GM12878 (cell line): ENCODE measurements at regions not wholly inside any gene's neighbourhood (a gene's known extent, or its start where the extent isn't known, plus 50 kb on each side); places are given as distances from the start of the nearest gene placed in this dataset.

Source experiments
- ATAC-seq: fragments of 200-7000 bp; cut with Tn5 transposase; 3 replicates; pipeline ENCODE4 v1.9.1; 2020; ENCODE audit warnings: mild to moderate bottlenecking, moderate library complexity
- BruUV-seq: library from RNA; stranded (reverse); fragments of 400-500 nt; replicated peaks from 2 replicates; lab custom pipeline; 2021; lab: Mats Ljungman, UMichigan
- CTCF ChIA-PET: fragments of 300-600 bp; sonication (Branson Sonifier 250); formaldehyde crosslinking; extraction: SDS; loops from one replicate; lab custom pipeline; 2021; ENCODE audit warnings: inconsistent platforms; lab: Yijun Ruan, JAX
- POLR2A ChIA-PET: fragments of 350-600 bp; formaldehyde crosslinking; extraction: SDS; loops from one replicate; lab custom pipeline; 2021; ENCODE audit warnings: inconsistent platforms; lab: Charles Lee
- RAD21 ChIA-PET: fragments of 300-600 bp; sonication (Branson Sonifier 250); formaldehyde crosslinking; loops from one replicate; lab custom pipeline; 2023; ENCODE audit warnings: antibody characterized with exemption; ENCODE audit not compliant: unreplicated experiment; lab: Charles Lee
- SMC1A ChIA-PET: fragments of 300-600 bp; sonication (Branson Sonifier 250); formaldehyde crosslinking; loops from one replicate; lab custom pipeline; 2023; ENCODE audit not compliant: unreplicated experiment, uncharacterized antibody; lab: Charles Lee
- DNase-seq: peaks from one replicate; pipeline ENCODE4 v3.0.0-alpha.2; 2011; ENCODE audit warnings: low read depth, low spot score
- FAIRE-seq: peaks from 3 replicates; lab custom pipeline; 2011; peaks lifted over from hg19 to GRCh38; lab: Jason Lieb, UNC
- H2AFZ ChIP-seq: 2 replicates; pipeline ENCODE4 v1.6.0; 2011; ENCODE audit warnings: low read depth, low read length, control low read depth; ENCODE audit not compliant: control insufficient read depth
- H3K27ac ChIP-seq: 2 replicates; pipeline ENCODE4 v1.5.1; 2011; ENCODE audit warnings: control low read depth; ENCODE audit not compliant: control insufficient read depth, insufficient read depth
- H3K27me3 ChIP-seq, 2 experiments: replicated peaks in 1 of 2; 2 replicates each; pipeline versions ENCODE4 v1.6.0 to v1.6.1; 2011; ENCODE audit warnings: low read length in 1 of 2; ENCODE audit not compliant: control insufficient read depth in 2 of 2, insufficient read depth in 2 of 2
- H3K36me3 ChIP-seq, 2 experiments: 2 replicates each; pipeline ENCODE4 v1.5.1; 2011; ENCODE audit warnings: low read length in 1 of 2; ENCODE audit not compliant: control insufficient read depth in 2 of 2, insufficient read depth in 2 of 2
- H3K4me1 ChIP-seq: 2 replicates; pipeline ENCODE4 v1.6.1; 2011; ENCODE audit warnings: mild to moderate bottlenecking, low read length, moderate library complexity, mixed read lengths; ENCODE audit not compliant: control insufficient read depth, insufficient read depth
- H3K4me2 ChIP-seq: 2 replicates; pipeline ENCODE4 v1.6.0; 2011; ENCODE audit warnings: control low read depth; ENCODE audit not compliant: control insufficient read depth, insufficient read depth
- H3K4me3 ChIP-seq: fragments of 200-600 bp; sonication (generic); 2 replicates; pipeline ENCODE4 v1.5.1; 2016
- H3K79me2 ChIP-seq: 2 replicates; pipeline ENCODE4 v1.6.0; 2011; ENCODE audit warnings: low read length; ENCODE audit not compliant: control insufficient read depth, insufficient read depth
- H3K9ac ChIP-seq: 2 replicates; pipeline ENCODE4 v1.8.0; 2011; ENCODE audit warnings: low read length, control low read depth, mixed read lengths; ENCODE audit not compliant: control insufficient read depth, insufficient read depth
- H3K9me3 ChIP-seq: replicated peaks from 3 replicates; pipeline ENCODE4 v1.5.1; 2011; ENCODE audit warnings: mild to moderate bottlenecking, low read length; ENCODE audit not compliant: control insufficient read depth, insufficient read depth
- H4K20me1 ChIP-seq: 2 replicates; pipeline ENCODE4 v1.6.0; 2011; ENCODE audit not compliant: control insufficient read depth, insufficient read depth
- BHLHE40 ChIP-seq, 2 experiments: fragments of 450-650 bp in 1 of 2; IDR thresholded peaks; 2 replicates each; pipeline ENCODE4 v1.6.1; 2011 to 2017; ENCODE audit warnings: low read depth in 2 of 2, borderline replicate concordance in 1 of 2, improper control_type of control experiment in 1 of 2, low read length in 1 of 2, mild to moderate bottlenecking in 1 of 2
- CEBPZ ChIP-seq: fragments of 150-350 bp; IDR thresholded peaks from 2 replicates; pipeline ENCODE4 v1.6.1; 2016; ENCODE audit warnings: low read depth, low read length
- KLF5 ChIP-seq: fragments of 450-650 bp; IDR thresholded peaks from 2 replicates; pipeline ENCODE4 v1.6.1; 2014; ENCODE audit warnings: mild to moderate bottlenecking; ENCODE audit not compliant: partially characterized antibody
- MEF2B ChIP-seq: fragments of 450-650 bp; IDR thresholded peaks from 2 replicates; pipeline ENCODE4 v1.6.1; 2018; ENCODE audit warnings: mild to moderate bottlenecking, moderate library complexity; ENCODE audit not compliant: partially characterized antibody, poor library complexity, severe bottlenecking
- NFIC ChIP-seq: IDR thresholded peaks from 2 replicates; pipeline ENCODE4 v1.6.1; 2012; ENCODE audit warnings: low read depth, mild to moderate bottlenecking, inconsistent platforms, low read length, moderate library complexity
- NKRF ChIP-seq: fragments of 450-650 bp; conservative IDR thresholded peaks from 2 replicates; pipeline ENCODE4 v1.6.1; 2017; ENCODE audit warnings: mild to moderate bottlenecking, moderate library complexity
- NR2C2 ChIP-seq: IDR thresholded peaks from 2 replicates; pipeline ENCODE4 v1.6.1; 2011; ENCODE audit warnings: borderline replicate concordance, low read depth; ENCODE audit not compliant: control insufficient read depth, insufficient read length
- PAX8 ChIP-seq: fragments of 450-650 bp; IDR thresholded peaks from 2 replicates; pipeline ENCODE4 v1.6.1; 2017; ENCODE audit warnings: mild to moderate bottlenecking, moderate library complexity
- POLR2AphosphoS2 ChIP-seq: IDR thresholded peaks from 2 replicates; pipeline ENCODE4 v1.6.1; 2011; ENCODE audit warnings: low read depth, mild to moderate bottlenecking, low read length, improper control_type of control experiment, moderate library complexity
- ZBED1 ChIP-seq: IDR thresholded peaks from 2 replicates; pipeline ENCODE4 v1.6.1; 2016; ENCODE audit warnings: borderline replicate concordance
- WGBS: methylation state at CpG from one replicate; pipeline ENCODE4 v1.1.6; 2016; ENCODE audit warnings: low lambda C conversion rate; ENCODE audit not compliant: insufficient replicate concordance, insufficient coverage; ENCODE audit errors: missing lambda C conversion rate; 5-methylcytosine and 5-hydroxymethylcytosine counted together
- in situ Hi-C: fragments of 300-500 bp; cut with MboI; formaldehyde crosslinking; loops from 9 replicates; pipeline ENCODE4 v1.14.3; 2018; ENCODE audit warnings: mixed read lengths
- intact Hi-C: fragments of 100-400 bp; cut with micrococcal nuclease; formaldehyde crosslinking; loops from one replicate; pipeline ENCODE4 v1.14.2; 2022; ENCODE audit not compliant: unreplicated experiment

GRCh38 chrX:104391906-104392305 is 137.2 kb upstream of the ESX1 start:
- Histone ChIP-seq H3K27me3 (no peaks in the 10 kb centered on the region), H3K9ac (no peak overlapping the region), H3K4me2 (no peak overlapping the region), H4K20me1 (no peaks in the 10 kb centered on the region), H3K4me3 (no peak overlapping the region), H3K79me2 (no peaks in the 10 kb centered on the region), H3K4me1 (no peaks in the 10 kb centered on the region), H3K36me3 (no peaks in the 10 kb centered on the region), H3K27ac (no peak overlapping the region), H2AFZ (no peak overlapping the region), H3K9me3 (no peaks in the 10 kb centered on the region)
- no peak for DNase-seq
- in situ Hi-C loops: no loop called here
- BruUV-seq: no TSS peak
- WGBS: 11% methylated on average over 4 of the region's 4 CpGs
- TF ChIP-seq BHLHE40 (IDR thresholded peaks at IDR 0.05; ENCODE audit: borderline replicate concordance in 1 of 2, low read depth in 2 of 2, low read length in 1 of 2) (no peak), MEF2B (no peak), ZBED1 (no peak), NR2C2 (no peak), POLR2AphosphoS2 (no peak), KLF5 (no peak)
- POLR2A ChIA-PET: no interaction called here
- RAD21 ChIA-PET: no interaction called here
- SMC1A ChIA-PET: no interaction called here
- CTCF ChIA-PET: no interaction called here
- no peak for ATAC-seq
- FAIRE-seq: no peak
- intact Hi-C loops: no loop called here

DNA sequence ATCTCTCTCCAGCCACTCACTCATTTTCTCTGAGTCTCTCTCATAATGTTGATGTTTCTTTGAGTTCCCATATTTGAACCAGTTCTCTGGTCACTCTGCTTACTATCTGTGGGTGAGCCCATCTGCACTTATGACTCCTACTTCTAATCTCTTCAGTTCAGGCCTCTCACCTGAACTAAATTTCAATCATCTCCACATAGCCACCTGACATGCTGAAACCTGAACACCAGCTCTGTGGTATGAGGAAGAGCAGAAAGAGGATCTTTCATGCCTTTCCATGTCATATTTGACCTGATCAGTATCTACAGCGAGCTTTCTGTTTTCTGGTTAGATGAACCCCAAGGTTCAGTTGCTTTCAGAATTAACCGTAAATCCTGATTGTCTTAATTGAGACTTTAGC is 122.2 kb upstream of the ESX1 start:
- BruUV-seq: no TSS peak
- no peak for FAIRE-seq
- no peaks in the 10 kb centered on the region for H3K9me3 ChIP-seq
- no peaks in the 10 kb centered on the region for H3K36me3 ChIP-seq
- POLR2A ChIA-PET: no interaction called here
- ATAC-seq: no peak
- intact Hi-C loops: no loop called here
- SMC1A ChIA-PET: no interaction called here
- no peak overlapping the region for H3K27ac ChIP-seq
- CTCF ChIA-PET: interaction anchor here (1.7 kb wide), 1 partner anchor 9 kb away, joined by 4 read pairs; no protein-coding TSS in a partner anchor
- H3K4me2 ChIP-seq: no peak overlapping the region
- in situ Hi-C loops: no loop called here
- no peak overlapping the region for H3K4me3 ChIP-seq
- no peak overlapping the region for H2AFZ ChIP-seq
- no peaks in the 10 kb centered on the region for H3K4me1 ChIP-seq
- H4K20me1 ChIP-seq: no peaks in the 10 kb centered on the region
- RAD21 ChIA-PET: no interaction called here
- 47% methylated on average over 2 of the region's 2 CpGs for WGBS
- H3K79me2 ChIP-seq: no peaks in the 10 kb centered on the region
- no peaks in the 10 kb centered on the region for H3K27me3 ChIP-seq
- no peak for DNase-seq
- H3K9ac ChIP-seq: no peak overlapping the region
- TF ChIP-seq PAX8 (no peak), BHLHE40 (IDR thresholded peaks at IDR 0.05; ENCODE audit: borderline replicate concordance in 1 of 2, low read depth in 2 of 2, low read length in 1 of 2) (no peak), CEBPZ (no peak), NKRF (no peak), NFIC (no peak)
